ENCODE measurements at regions not wholly inside any gene's neighbourhood (a gene's known extent, or its start where the extent isn't known, plus 50 kb on each side); places are given as distances from the start of the nearest gene placed in this dataset.

DNA sequence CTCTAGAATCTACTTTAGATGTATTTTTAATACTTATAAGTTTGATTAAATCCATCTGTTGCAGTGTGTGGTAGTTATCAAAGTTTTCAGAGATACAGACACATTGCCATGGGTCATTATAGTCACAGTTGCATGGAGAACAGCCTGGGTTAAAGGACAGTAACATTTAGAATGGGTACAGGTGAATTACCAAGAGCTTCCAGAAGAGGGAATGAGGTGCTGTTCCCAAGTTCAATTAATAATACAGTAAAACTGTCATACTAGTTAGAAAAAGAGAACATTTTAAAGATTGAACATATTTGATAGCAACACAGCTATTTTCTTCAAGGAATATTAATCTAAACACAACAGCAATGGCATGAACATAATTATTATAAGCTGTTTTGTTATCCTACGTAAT lies 322.6 kb upstream of the SLC10A2 start:
- no peak for DNase-seq (ENCODE audit: low read depth in 2 of 2)

DNA sequence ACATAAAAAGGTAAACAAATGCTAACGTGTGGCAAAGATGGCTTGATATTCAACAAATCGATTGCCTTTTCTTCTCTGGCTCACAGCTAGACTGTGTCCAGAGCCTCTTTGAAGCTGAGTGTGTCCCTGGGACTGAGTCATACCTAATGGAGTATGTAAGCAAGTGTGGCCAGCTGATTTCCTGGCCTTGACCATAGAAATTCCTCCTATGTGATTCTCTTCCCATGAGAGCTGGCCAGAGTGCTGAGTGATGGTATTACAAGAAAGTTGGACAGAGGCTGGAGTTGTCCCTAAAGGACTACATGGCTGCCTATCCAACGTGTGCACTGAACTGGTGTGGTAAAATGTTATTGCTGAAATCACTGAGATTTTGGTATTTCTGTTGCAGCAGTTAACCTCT lies 320.1 kb upstream of the SLC10A2 start:
- no peak for DNase-seq (ENCODE audit: low read depth in 2 of 2)

- no peak for DNase-seq (ENCODE audit: low read depth in 2 of 2)
Measured at GRCh38 chr13:103373916-103374315, 307.7 kb upstream of the SLC10A2 start.

- DNase-seq (ENCODE audit: low read depth in 2 of 2) = no peak
Measured at GRCh38 chr13:103371271-103371670, 305.1 kb upstream of the SLC10A2 start.

DNA sequence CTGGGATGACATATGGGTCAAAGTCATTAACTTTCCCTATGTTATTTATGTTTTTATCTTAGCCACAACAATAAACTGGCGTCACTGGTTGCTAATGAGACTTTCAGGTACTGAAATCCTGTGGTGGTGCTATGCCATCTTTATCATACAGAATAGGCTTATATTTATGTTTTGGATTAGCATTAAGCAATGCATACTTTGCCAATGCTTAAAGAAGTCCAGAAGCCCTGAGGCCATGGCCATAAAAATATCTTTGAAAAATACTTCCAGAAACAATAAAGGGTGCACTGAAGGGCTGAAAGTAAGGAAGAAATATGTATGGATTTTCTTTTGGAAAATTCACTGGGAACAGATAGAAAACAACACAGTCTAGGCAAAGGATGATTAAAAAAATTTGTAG lies 304.6 kb upstream of the SLC10A2 start:
- no peak for DNase-seq (ENCODE audit: low read depth in 2 of 2)

DNA sequence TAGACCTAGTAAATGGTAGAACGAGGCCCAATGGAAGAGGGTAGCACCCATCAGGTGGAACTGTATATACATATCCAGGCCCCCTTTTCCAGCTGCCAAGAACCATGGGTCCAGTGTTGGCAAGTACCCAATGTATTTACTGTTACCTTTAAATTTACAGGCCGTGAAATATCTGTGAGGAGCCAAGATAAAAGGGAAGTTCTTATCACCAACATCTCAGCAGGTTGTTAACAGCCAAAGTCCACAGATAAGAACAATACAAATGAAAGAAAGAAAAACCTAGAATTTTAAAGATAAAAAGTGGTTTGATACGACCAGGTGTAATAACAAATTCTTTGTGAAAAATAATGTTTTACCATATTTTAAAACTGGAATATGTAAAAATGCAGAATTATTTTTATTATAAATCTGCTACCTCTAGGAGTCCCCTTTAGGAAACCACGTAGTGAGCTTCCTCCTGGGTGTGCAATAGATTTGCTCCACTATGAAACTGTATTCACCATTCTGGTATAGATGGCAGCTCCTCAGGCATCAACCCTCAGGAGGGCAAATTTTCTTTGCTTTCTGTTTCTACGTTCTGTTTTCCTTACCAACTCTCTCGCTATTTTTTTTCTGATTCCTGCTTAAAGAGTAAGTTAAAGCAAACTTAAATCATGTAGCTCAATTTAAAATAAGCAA lies 292.2 kb upstream of the SLC10A2 start:
- DNase-seq (ENCODE audit: low read depth in 2 of 2) = no peak

GRCh38 chr13:103356226-103356864 lies 290.1 kb upstream of the SLC10A2 start:
- DNase-seq (ENCODE audit: low read depth in 2 of 2) = no peak

DNA sequence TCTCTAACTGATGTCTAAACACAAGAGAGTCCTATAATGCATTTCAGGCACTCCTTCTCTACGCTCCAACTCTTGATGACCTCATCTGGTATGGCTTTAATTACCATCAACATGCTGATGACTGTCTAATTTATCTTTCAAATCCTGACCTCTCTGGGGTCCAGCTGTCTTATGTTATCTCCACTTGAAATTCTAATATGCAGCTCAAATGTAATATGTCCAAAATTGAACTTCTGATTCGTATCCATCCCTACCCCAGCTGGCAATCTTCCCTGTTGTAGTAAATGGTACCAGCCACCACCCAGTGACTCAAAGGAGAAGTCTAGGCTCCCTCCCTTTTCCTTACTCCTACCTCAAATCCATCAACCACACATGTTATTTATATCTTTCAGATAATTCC lies 288.0 kb upstream of the SLC10A2 start:
- DNase-seq (ENCODE audit: low read depth in 2 of 2) = no peak

GRCh38 chr13:103351035-103351828 lies 285.0 kb upstream of the SLC10A2 start:
- DNase-seq (ENCODE audit: low read depth in 2 of 2) = no peak

GRCh38 chr13:103350147-103350546 lies 283.9 kb upstream of the SLC10A2 start:
- no peak for DNase-seq (ENCODE audit: low read depth in 2 of 2)

DNA sequence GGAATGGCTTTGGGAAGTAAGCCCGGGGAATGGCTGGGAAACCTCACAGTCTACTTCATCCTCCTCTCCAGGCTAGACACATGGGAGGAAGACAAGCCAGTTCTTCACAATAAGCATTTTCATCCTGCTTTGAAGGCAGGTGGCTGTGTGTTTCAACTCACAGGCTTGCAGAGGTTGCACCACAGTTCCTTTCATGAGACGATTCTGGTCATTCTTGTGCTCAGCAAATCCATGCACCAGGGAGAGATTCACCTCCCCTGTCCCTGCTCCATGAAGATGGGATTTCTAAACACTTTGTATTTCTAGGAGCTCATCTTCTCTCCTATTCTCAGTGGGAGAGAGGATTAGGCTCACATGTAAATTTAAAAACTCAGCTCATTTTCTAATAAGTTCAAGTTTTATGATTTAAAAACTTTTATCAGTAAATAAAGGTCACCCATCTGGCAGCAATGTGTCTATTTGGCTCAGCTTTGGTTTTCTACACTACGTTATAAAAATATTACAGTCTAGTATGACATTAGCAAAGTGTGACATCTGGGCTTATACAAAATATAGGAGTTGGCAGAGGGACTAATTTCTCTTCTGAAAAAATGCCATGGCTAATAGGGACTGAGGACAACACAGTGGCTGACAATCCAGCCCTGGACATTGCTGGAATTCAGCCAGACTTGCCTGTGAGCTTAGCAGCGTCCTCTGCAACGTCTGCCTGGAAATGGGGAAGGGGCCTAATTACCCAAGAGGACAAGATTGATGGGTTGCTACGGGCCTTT lies 283.2 kb upstream of the SLC10A2 start:
- no peak for DNase-seq (ENCODE audit: low read depth in 2 of 2)

GRCh38 chr13:103335241-103335640 lies 269.0 kb upstream of the SLC10A2 start:
- no peak for DNase-seq (ENCODE audit: low read depth in 2 of 2)

- DNase-seq (ENCODE audit: low read depth in 2 of 2) = no peak
Measured at GRCh38 chr13:103331924-103332323, 265.7 kb upstream of the SLC10A2 start.

DNA sequence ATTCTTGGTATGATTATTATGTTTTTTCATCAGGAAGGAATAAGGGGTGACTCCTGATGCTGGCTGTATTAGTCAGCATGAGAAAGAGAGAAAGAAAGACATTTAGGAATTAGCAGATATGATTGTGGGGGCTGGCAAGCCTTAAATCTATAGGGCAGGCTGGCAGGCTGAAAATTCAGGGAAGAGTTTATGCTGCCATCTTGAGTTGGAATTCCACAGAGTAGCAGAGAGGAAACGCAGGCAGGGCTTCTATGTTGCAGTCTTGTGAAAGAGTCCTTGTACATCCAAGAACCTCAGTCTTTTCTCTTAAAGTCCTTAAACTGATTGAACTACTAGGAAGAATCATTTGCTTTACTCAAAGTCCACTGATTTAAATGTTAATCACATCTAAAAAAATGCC lies 262.7 kb upstream of the SLC10A2 start:
- DNase-seq (ENCODE audit: low read depth in 2 of 2) = no peak

DNA sequence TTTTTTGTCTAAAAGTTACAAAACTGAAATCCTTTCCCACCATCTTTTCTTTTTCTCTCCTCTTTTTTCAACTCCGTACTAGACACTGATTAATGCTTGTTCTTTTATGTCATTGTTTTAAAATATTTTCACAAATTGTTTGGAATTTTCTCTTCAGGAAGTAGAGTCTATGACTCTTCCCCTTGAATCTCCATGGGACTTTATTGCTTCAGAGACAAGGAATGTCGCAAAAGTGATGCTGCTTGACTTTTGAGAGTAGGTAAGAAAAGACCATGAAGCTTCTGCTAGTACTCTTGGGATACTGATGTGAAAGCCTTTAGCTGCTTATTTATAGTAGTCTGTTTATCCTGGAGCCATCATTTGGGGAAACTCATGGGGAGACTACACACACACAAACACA lies 260.1 kb upstream of the SLC10A2 start:
- no peak for DNase-seq (ENCODE audit: low read depth in 2 of 2)

GRCh38 chr13:103325672-103326071 lies 259.5 kb upstream of the SLC10A2 start:
- DNase-seq (ENCODE audit: low read depth in 2 of 2) = no peak

- DNase-seq (ENCODE audit: low read depth in 2 of 2) = no peak
Measured at GRCh38 chr13:103324641-103325040, 258.4 kb upstream of the SLC10A2 start.

DNA sequence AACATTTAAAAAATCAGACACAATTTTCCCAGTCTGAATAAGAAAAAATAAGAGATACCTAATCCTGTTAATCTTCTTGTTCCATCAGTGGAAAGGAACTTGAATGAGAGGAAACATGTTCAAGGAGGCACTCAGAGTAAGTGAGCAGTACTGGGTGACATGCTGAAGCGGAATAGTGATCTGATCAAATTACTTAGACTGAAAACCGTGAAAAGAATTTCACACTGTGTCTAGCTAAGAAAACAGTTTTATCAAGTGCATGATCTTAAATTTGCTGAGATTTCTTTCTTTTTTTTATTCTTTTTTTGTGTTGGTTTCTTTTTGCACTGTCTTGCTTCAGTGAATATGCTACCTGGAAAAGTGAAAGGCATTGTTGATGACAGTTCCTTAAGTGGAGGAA lies 249.5 kb upstream of the SLC10A2 start:
- no peak for DNase-seq (ENCODE audit: low read depth in 2 of 2)

DNA sequence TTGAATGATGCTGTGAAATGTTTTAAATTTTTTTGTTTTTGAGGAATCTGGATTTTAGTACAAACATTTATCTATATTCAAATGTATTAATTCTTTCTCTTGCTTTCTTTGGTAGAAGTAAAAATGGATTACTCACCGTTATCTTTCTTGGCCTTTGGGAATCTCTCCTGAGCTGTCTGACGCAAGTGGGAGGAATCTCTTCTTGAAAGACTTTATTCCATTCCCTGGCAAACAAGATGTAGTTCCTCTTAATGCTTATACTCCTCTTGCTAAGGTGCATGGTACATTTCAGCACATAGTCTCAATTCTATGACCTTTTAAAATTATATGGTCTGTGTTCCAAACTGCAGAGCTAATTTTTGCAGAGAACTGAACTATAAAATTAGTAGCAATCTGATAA lies 246.2 kb upstream of the SLC10A2 start:
- no peak for DNase-seq (ENCODE audit: low read depth in 2 of 2)

DNA sequence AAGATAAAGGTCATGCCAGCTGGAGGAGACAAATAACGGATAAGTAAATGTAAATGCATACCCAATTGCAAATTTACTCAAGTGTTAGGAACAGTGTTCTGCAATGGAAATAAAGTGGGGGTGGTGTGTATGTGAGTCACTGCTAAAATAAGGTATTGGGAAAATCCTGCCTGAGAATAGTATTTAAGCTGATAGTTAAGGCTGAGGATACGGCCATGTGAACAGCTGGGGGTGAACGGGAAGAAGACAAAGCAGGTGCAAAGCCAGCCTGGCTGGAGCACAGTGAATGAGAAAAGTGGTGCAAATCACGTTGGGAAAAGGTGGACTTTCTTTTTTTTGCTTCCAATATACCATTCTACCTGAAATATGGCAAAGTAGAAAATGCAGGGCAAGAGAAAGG lies 242.4 kb upstream of the SLC10A2 start:
- DNase-seq (ENCODE audit: low read depth in 2 of 2) = no peak

- no peak for DNase-seq (ENCODE audit: low read depth in 2 of 2)
Measured at GRCh38 chr13:103306163-103306562, 239.9 kb upstream of the SLC10A2 start.

GRCh38 chr13:103303078-103303651 lies 236.9 kb upstream of the SLC10A2 start:
- no peak for DNase-seq (ENCODE audit: low read depth in 2 of 2)

Data from stimulated activated CD8-positive, alpha-beta memory T cell treated with anti-CD3 and anti-CD28 coated beads, Interleukin-15, amount 100 ng/mL, for 4 hours (primary cell).